ENCODE measurements at regions not wholly inside any gene's neighbourhood (a gene's known extent, or its start where the extent isn't known, plus 50 kb on each side); places are given as distances from the start of the nearest gene placed in this dataset.

DNA sequence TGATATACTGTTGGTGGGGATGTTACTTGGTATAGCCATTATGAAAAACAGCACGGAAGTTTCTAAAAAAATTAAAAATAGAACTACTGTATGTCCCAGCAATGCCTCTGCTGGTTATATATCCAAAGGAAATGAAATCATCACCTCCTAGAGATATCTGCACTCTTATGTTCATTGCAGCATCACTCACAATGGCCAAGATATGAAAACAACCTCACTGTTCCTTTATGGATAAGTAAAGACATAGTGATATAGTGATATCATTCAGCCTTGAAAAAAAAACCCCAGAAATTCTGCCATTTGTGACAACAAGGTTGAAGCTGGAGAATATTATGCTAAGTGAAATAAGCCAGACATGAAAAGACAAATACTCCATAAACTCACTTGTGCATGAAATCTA is 543.8 kb upstream of the SLIT2 start:
- TF ChIP-seq CTCF (IDR thresholded peaks at IDR 0.05) (no peak), TAF1 (IDR thresholded peaks at IDR 0.05; ENCODE audit: borderline replicate concordance, low read depth, low read length) (no peak), REST (IDR thresholded peaks at IDR 0.05; ENCODE audit: low read depth, low read length) (no peak), PBX3 (IDR thresholded peaks at IDR 0.05) (no peak), POLR2AphosphoS5 (IDR thresholded peaks at IDR 0.05; ENCODE audit: low read depth, low read length) (no peak), TCF12 (IDR thresholded peaks at IDR 0.05) (no peak), RCOR1 (IDR thresholded peaks at IDR 0.05; ENCODE audit: low read length) (no peak), JUND (IDR thresholded peaks at IDR 0.05) (no peak), YY1 (IDR thresholded peaks at IDR 0.05; ENCODE audit: low read depth) (no peak)

Measured in SK-N-SH (cell line).